ENCODE measurements at regions not wholly inside any gene's neighbourhood (a gene's known extent, or its start where the extent isn't known, plus 50 kb on each side); places are given as distances from the start of the nearest gene placed in this dataset.

- H3K27ac ChIP-seq, result no peak overlapping the region
- DNase-seq (ENCODE audit: low read depth in 1 of 2, low spot score in 1 of 2) (no peak), ATAC-seq (no peak), FAIRE-seq (no peak)
- CTCF ChIA-PET, result no interaction called here
- 1% methylated on average over 4 of the region's 4 CpGs for WGBS (ENCODE audit: missing lambda C conversion rate)
- POLR2A ChIA-PET, result no interaction called here
- H3K4me3 ChIP-seq, result no peak overlapping the region
- H3K4me2 ChIP-seq, result no peak overlapping the region
- H3K4me1 ChIP-seq, result no peaks in the 10 kb centered on the region
- no peaks in the 10 kb centered on the region for H3K9me3 ChIP-seq
- TF ChIP-seq ZC3H11A (IDR thresholded peaks at IDR 0.05) (no peak), REST (IDR thresholded peaks at IDR 0.05) (no peak), NR3C1 (IDR thresholded peaks at IDR 0.05) (no peak), TFCP2L1 (CRISPR knock-in tag; IDR thresholded peaks at IDR 0.05) (no peak), EHF (CRISPR knock-in tag; IDR thresholded peaks at IDR 0.05) (no peak), HDAC2 (IDR thresholded peaks at IDR 0.05) (no peak), NPAS2 (CRISPR knock-in tag; IDR thresholded peaks at IDR 0.05; ENCODE audit: borderline replicate concordance) (no peak), PHF8 (IDR thresholded peaks at IDR 0.05; ENCODE audit: borderline replicate concordance, low read depth) (no peak), GATA3 (IDR thresholded peaks at IDR 0.05; ENCODE audit: borderline replicate concordance) (no peak), ZFP36 (IDR thresholded peaks at IDR 0.05; ENCODE audit: borderline replicate concordance, partially characterized antibody) (no peak), KDM5A (IDR thresholded peaks at IDR 0.05) (no peak), CTCF (IDR thresholded peaks at IDR 0.05) (no peak)
Measured at GRCh38 chr10:53123311-53123710, 350.7 kb upstream of the MBL2 start.

- CTCF ChIA-PET, result no interaction called here
- POLR2A ChIA-PET, result no interaction called here
- FAIRE-seq, result no peak
Measured at GRCh38 chr10:53122281-53122680, 349.7 kb upstream of the MBL2 start.

More at GRCh38 chr10:53122281-53122680, 349.7 kb upstream of the MBL2 start:
- no peak for TF ChIP-seq HOXB13 (CRISPR knock-in tag; IDR thresholded peaks at IDR 0.05; ENCODE audit: low read depth)
- no peak for TF ChIP-seq RCOR1 (IDR thresholded peaks at IDR 0.05; ENCODE audit: low read depth, low read length)
- no peak for TF ChIP-seq EP300 (IDR thresholded peaks at IDR 0.05)
- no peak for TF ChIP-seq CHD2 (IDR thresholded peaks at IDR 0.05; ENCODE audit: low read length, partially characterized antibody)
- TF ChIP-seq FOSL2 (IDR thresholded peaks at IDR 0.05), result no peak
- TF ChIP-seq FOSL2 (CRISPR knock-in tag; IDR thresholded peaks at IDR 0.05), result no peak
- no peak for TF ChIP-seq SMC3 (IDR thresholded peaks at IDR 0.05)
- no peak for TF ChIP-seq HES2 (IDR thresholded peaks at IDR 0.05)
- TF ChIP-seq PHF8 (IDR thresholded peaks at IDR 0.05; ENCODE audit: borderline replicate concordance, low read depth), result no peak
- TF ChIP-seq HMGXB4 (CRISPR knock-in tag; IDR thresholded peaks at IDR 0.05; ENCODE audit: borderline replicate concordance), result no peak
- no peak for TF ChIP-seq RFX5 (IDR thresholded peaks at IDR 0.05)
- no peak for TF ChIP-seq REST (IDR thresholded peaks at IDR 0.05)
- no peak for TF ChIP-seq ATOH8 (CRISPR knock-in tag; IDR thresholded peaks at IDR 0.05; ENCODE audit: low read depth)
- Histone ChIP-seq H3K4me3 (no peak overlapping the region), H3K9me3 (no peaks in the 10 kb centered on the region), H3K27ac (no peak overlapping the region), H3K4me2 (no peak overlapping the region), H3K4me1 (no peaks in the 10 kb centered on the region)
- ATAC-seq (no peak), DNase-seq (ENCODE audit: low read depth in 1 of 2, low spot score in 1 of 2) (no peak)
- 9% methylated on average over 4 of the region's 4 CpGs for WGBS (ENCODE audit: missing lambda C conversion rate)

All from A549 (cell line).